ENCODE measurements at regions not wholly inside any gene's neighbourhood (a gene's known extent, or its start where the extent isn't known, plus 50 kb on each side); places are given as distances from the start of the nearest gene placed in this dataset.

- no peaks in the 10 kb centered on the region for H3K79me2 ChIP-seq (ENCODE audit: control insufficient read depth, insufficient read depth, low read length)
- peaks cover 0 to 7% (median 0%) of the 10 kb centered on the region in 3 donors for H3K9me3 ChIP-seq (ENCODE audit: control extremely low read depth in 1 of 3, control insufficient read depth in 2 of 3, insufficient read depth in 1 of 3, low read length in 2 of 3)
- WGBS (ENCODE audit: insufficient coverage): 63% methylated on average over 3 of the region's 5 CpGs
- H3K4me3 ChIP-seq (ENCODE audit: control extremely low read depth in 1 of 5, extremely low read depth in 1 of 5, insufficient read depth in 1 of 5, low read depth in 2 of 5, low read length in 4 of 5): no peak overlapping the region
- TF ChIP-seq EZH2 (IDR thresholded peaks at IDR 0.05; ENCODE audit: borderline replicate concordance, insufficient read depth, low read depth, low read length, poor library complexity, severe bottlenecking): no peak
- TF ChIP-seq, protein P1, sequence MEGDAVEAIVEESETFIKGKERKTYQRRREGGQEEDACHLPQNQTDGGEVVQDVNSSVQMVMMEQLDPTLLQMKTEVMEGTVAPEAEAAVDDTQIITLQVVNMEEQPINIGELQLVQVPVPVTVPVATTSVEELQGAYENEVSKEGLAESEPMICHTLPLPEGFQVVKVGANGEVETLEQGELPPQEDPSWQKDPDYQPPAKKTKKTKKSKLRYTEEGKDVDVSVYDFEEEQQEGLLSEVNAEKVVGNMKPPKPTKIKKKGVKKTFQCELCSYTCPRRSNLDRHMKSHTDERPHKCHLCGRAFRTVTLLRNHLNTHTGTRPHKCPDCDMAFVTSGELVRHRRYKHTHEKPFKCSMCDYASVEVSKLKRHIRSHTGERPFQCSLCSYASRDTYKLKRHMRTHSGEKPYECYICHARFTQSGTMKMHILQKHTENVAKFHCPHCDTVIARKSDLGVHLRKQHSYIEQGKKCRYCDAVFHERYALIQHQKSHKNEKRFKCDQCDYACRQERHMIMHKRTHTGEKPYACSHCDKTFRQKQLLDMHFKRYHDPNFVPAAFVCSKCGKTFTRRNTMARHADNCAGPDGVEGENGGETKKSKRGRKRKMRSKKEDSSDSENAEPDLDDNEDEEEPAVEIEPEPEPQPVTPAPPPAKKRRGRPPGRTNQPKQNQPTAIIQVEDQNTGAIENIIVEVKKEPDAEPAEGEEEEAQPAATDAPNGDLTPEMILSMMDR (IDR thresholded peaks at IDR 0.05): no peak
- Mint-ChIP-seq H3K4me1 (peaks cover 21% of the 10 kb centered on the region), H3K4me3 (no peak overlapping the region), H3K27ac (no peak overlapping the region), H3K27me3 (peaks cover 11% of the 10 kb centered on the region), H3K9me3 (ENCODE audit: insufficient read depth) (no peaks in the 10 kb centered on the region)
- intact Hi-C loops (cut with micrococcal nuclease): no loop called here
- H3K9ac ChIP-seq (ENCODE audit: low read length): no peak overlapping the region
- peaks cover 0 to 6% (median 3%) of the 10 kb centered on the region in 4 experiments for H3K27me3 ChIP-seq (replicated peaks in 1 of 4; ENCODE audit: control extremely low read depth in 1 of 4, control insufficient read depth in 3 of 4, insufficient read depth in 4 of 4, low read length in 3 of 4)
- H3K36me3 ChIP-seq (replicated peaks in 1 of 2; ENCODE audit: control extremely low read depth in 1 of 2, control insufficient read depth in 1 of 2, extremely low read depth in 1 of 2, insufficient read depth in 2 of 2, low read length in 1 of 2): no peaks in the 10 kb centered on the region
- H4K20me1 ChIP-seq (ENCODE audit: control insufficient read depth, insufficient read depth, low read length, poor library complexity, severe bottlenecking): no peaks in the 10 kb centered on the region
- POLR2A ChIA-PET: no interaction called here
- DNase-seq (no peak), ATAC-seq (ENCODE audit: low read depth) (no peak)
- H3K27ac ChIP-seq (ENCODE audit: low read length in 2 of 2): no peak overlapping the region
- H3K4me1 ChIP-seq (ENCODE audit: control insufficient read depth in 2 of 2, insufficient read depth in 2 of 2, low read length in 2 of 2): peaks cover 11 to 20% of the 10 kb centered on the region in 2 donors
- CTCF ChIA-PET: interaction anchor here (3.1 kb wide), 1 partner anchor 108 kb away, joined by 12 read pairs; no protein-coding TSS in a partner anchor
- H3K4me2 ChIP-seq (replicated peaks; ENCODE audit: low read depth, low read length, poor library complexity, severe bottlenecking): no peak overlapping the region
- H2AFZ ChIP-seq (ENCODE audit: insufficient read depth, low read depth, low read length, poor library complexity, severe bottlenecking): no peak overlapping the region
Measured at GRCh38 chr5:91277093-91277626, 106.0 kb downstream of the ARRDC3 start.

DNA sequence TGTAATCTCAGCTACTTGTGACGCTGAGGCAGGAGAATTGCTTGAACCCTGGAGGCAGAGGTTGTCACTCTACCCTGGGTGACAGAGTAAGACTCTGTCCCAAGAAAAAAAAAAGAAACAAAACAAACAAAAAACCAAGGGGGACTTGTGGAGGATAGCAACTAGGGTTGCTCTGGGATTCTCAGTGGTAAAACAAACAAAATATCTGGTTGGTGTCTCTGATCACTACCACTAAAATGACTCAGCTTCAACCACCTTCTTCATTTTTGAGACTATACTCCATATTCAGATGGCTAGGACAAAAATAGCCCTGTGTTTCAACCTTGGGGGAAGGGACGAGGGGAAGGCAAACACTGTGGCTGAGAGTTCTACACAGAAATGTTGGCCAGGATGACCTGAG, 110.3 kb downstream of the ARRDC3 start:
- ChIA-PET CTCF (no interaction called here), POLR2A (no interaction called here)
- H3K27ac ChIP-seq (ENCODE audit: low read length in 2 of 2): no peak overlapping the region
- H4K20me1 ChIP-seq (ENCODE audit: control insufficient read depth, insufficient read depth, low read length, poor library complexity, severe bottlenecking): no peaks in the 10 kb centered on the region
- H3K36me3 ChIP-seq (replicated peaks in 1 of 2; ENCODE audit: control extremely low read depth in 1 of 2, control insufficient read depth in 1 of 2, extremely low read depth in 1 of 2, insufficient read depth in 2 of 2, low read length in 1 of 2): no peaks in the 10 kb centered on the region
- no peak overlapping the region for H3K9ac ChIP-seq (ENCODE audit: low read length)
- no peaks in the 10 kb centered on the region for H3K4me1 Mint-ChIP-seq
- DNase-seq (no peak), ATAC-seq (ENCODE audit: low read depth) (no peak)
- H3K9me3 ChIP-seq (ENCODE audit: control extremely low read depth in 1 of 3, control insufficient read depth in 2 of 3, insufficient read depth in 1 of 3, low read length in 2 of 3): no peaks in the 10 kb centered on the region
- H3K27ac Mint-ChIP-seq: no peak overlapping the region
- 60% methylated on average over 1 of the region's 2 CpGs for WGBS (ENCODE audit: insufficient coverage)
- peaks cover 11% of the 10 kb centered on the region for H3K27me3 Mint-ChIP-seq
- H2AFZ ChIP-seq (ENCODE audit: insufficient read depth, low read depth, low read length, poor library complexity, severe bottlenecking): no peak overlapping the region
- H3K27me3 ChIP-seq (replicated peaks in 1 of 4; ENCODE audit: control extremely low read depth in 1 of 4, control insufficient read depth in 3 of 4, insufficient read depth in 4 of 4, low read length in 3 of 4): peaks cover 0 to 6% (median 1%) of the 10 kb centered on the region in 4 experiments
- H3K4me1 ChIP-seq (ENCODE audit: control insufficient read depth in 2 of 2, insufficient read depth in 2 of 2, low read length in 2 of 2): no peaks in the 10 kb centered on the region
- intact Hi-C loops (cut with micrococcal nuclease): no loop called here
- no peak overlapping the region for H3K4me2 ChIP-seq (replicated peaks; ENCODE audit: low read depth, low read length, poor library complexity, severe bottlenecking)
- H3K79me2 ChIP-seq (ENCODE audit: control insufficient read depth, insufficient read depth, low read length): no peaks in the 10 kb centered on the region
- H3K4me3 Mint-ChIP-seq: no peak overlapping the region
- no peak overlapping the region for H3K4me3 ChIP-seq (ENCODE audit: control extremely low read depth in 1 of 5, extremely low read depth in 1 of 5, insufficient read depth in 1 of 5, low read depth in 2 of 5, low read length in 4 of 5)
- no peaks in the 10 kb centered on the region for H3K9me3 Mint-ChIP-seq (ENCODE audit: insufficient read depth)
- TF ChIP-seq, protein P1 (IDR thresholded peaks at IDR 0.05): no peak
- TF ChIP-seq EZH2 (IDR thresholded peaks at IDR 0.05; ENCODE audit: borderline replicate concordance, insufficient read depth, low read depth, low read length, poor library complexity, severe bottlenecking): no peak
